OCI-LY7 (cell line): ENCODE measurements at regions not wholly inside any gene's neighbourhood (a gene's known extent, or its start where the extent isn't known, plus 50 kb on each side); places are given as distances from the start of the nearest gene placed in this dataset. TPM values are rescaled to one million over a fixed set of nuclear protein-coding genes. Genes with fewer than 3 reads are reported as not detected.

Source experiments
- BruUV-seq: library from RNA; stranded (reverse); fragments of 400-500 nt; replicated peaks from 2 replicates; lab custom pipeline; 2021; lab: Mats Ljungman, UMichigan
- CTCF ChIA-PET: fragments of 300-600 bp; sonication (Branson Sonifier 250); formaldehyde crosslinking; loops from one replicate; lab custom pipeline; 2022; ENCODE audit warnings: antibody characterized with exemption; ENCODE audit not compliant: unreplicated experiment; lab: Charles Lee
- POLR2A ChIA-PET: fragments of 300-600 bp; sonication (Branson Sonifier 250); formaldehyde crosslinking; loops from one replicate; lab custom pipeline; 2022; ENCODE audit warnings: antibody characterized with exemption; lab: Charles Lee
- DNase-seq: peaks from one replicate; pipeline ENCODE4 v3.0.0-alpha.2; 2015; ENCODE audit warnings: low spot score
- H2AFZ ChIP-seq: fragments of 200-600 bp; sonication (generic), shearing (Covaris generic); 2 replicates; pipeline ENCODE4 v1.6.1; 2014; ENCODE audit warnings: mild to moderate bottlenecking, antibody characterized with exemption, low read length, moderate library complexity
- H3K27ac ChIP-seq: fragments of 200-600 bp; sonication (generic); 2 replicates; pipeline ENCODE4 v1.5.1; 2014; ENCODE audit warnings: mixed run types, low read depth, mild to moderate bottlenecking, moderate library complexity, low read length, inconsistent platforms; ENCODE audit not compliant: poor library complexity, severe bottlenecking
- H3K36me3 ChIP-seq: fragments of 200-600 bp; sonication (generic); 2 replicates; pipeline ENCODE4 v1.6.1; 2014; ENCODE audit warnings: mild to moderate bottlenecking, antibody characterized with exemption, low read length, moderate library complexity, mixed read lengths; ENCODE audit not compliant: insufficient read depth
- H3K4me1 ChIP-seq: fragments of 200-600 bp; sonication (generic); 2 replicates; pipeline ENCODE4 v1.5.1; 2014; ENCODE audit warnings: mild to moderate bottlenecking, low read length; ENCODE audit not compliant: insufficient read depth, poor library complexity, severe bottlenecking
- H3K4me2 ChIP-seq: fragments of 200-600 bp; sonication (generic); 2 replicates; pipeline ENCODE4 v1.6.1; 2014; ENCODE audit warnings: mild to moderate bottlenecking, low read length
- H3K4me3 ChIP-seq: fragments of 200-600 bp; sonication (generic); 2 replicates; pipeline ENCODE4 v1.5.1; 2014; ENCODE audit warnings: mild to moderate bottlenecking, low read depth, low read length; ENCODE audit not compliant: poor library complexity, severe bottlenecking
- H3K79me2 ChIP-seq: fragments of 200-600 bp; sonication (generic); 2 replicates; pipeline ENCODE4 v1.6.1; 2016; ENCODE audit warnings: low read depth, mild to moderate bottlenecking, low read length, moderate library complexity, mixed read lengths; ENCODE audit not compliant: insufficient read depth
- H3K9me2 ChIP-seq: fragments of 200-600 bp; sonication (generic); 2 replicates; pipeline ENCODE4 v1.6.1; 2016; ENCODE audit warnings: mild to moderate bottlenecking, low read length, mixed read lengths; ENCODE audit not compliant: insufficient read depth
- H3K9me3 ChIP-seq: fragments of 200-600 bp; sonication (generic); 2 replicates; pipeline ENCODE4 v1.6.1; 2014; ENCODE audit warnings: mild to moderate bottlenecking, mixed run types, low read length, mixed read lengths
- H4K20me1 ChIP-seq: fragments of 200-600 bp; sonication (generic); 2 replicates; pipeline ENCODE4 v1.6.1; 2014; ENCODE audit warnings: mild to moderate bottlenecking, antibody characterized with exemption, low read length, moderate library complexity, mixed read lengths; ENCODE audit not compliant: insufficient read depth
- CTCF ChIP-seq: fragments of 200-600 bp; sonication (generic); conservative IDR thresholded peaks from 2 replicates; pipeline ENCODE4 v1.5.1; 2014; ENCODE audit warnings: mild to moderate bottlenecking, antibody characterized with exemption, low read length, moderate library complexity, mixed read lengths
- EZH2phosphoT487 ChIP-seq: fragments of 200-600 bp; sonication (generic); IDR thresholded peaks from 2 replicates; pipeline ENCODE4 v1.6.1; 2018; ENCODE audit warnings: low read depth, borderline replicate concordance, mild to moderate bottlenecking, mixed run types, antibody characterized with exemption, low read length, moderate library complexity, mixed read lengths
- intact Hi-C: fragments of 100-400 bp; cut with micrococcal nuclease; formaldehyde crosslinking; loops from one replicate; pipeline ENCODE4 v1.10.0; 2022; ENCODE audit not compliant: unreplicated experiment
- small RNA-seq: library from RNA; depleted of rRNA; stranded (forward); fragments of <200 nt; gene quantifications from one replicate; pipeline ENCODE3, GENCODE V24; 2014

- no peak for DNase-seq
- H3K4me2 ChIP-seq, result no peak overlapping the region
- no peaks in the 10 kb centered on the region for H3K4me1 ChIP-seq
- intact Hi-C loops, result no loop called here
- H3K9me2 ChIP-seq, result no peaks in the 10 kb centered on the region
- POLR2A ChIA-PET, result interaction anchor here (0.7 to 1.3 kb wide), 2 partner anchors 47 to 159 kb away, joined by 3 read pairs; no protein-coding TSS in a partner anchor
- no TSS peak for BruUV-seq
- no peak overlapping the region for H2AFZ ChIP-seq
- TF ChIP-seq EZH2phosphoT487 (no peak), CTCF (no peak)
- no peaks in the 10 kb centered on the region for H3K79me2 ChIP-seq
- H3K9me3 ChIP-seq, result no peaks in the 10 kb centered on the region
- H3K36me3 ChIP-seq, result no peaks in the 10 kb centered on the region
- no peaks in the 10 kb centered on the region for H4K20me1 ChIP-seq
- H3K4me3 ChIP-seq, result no peak overlapping the region
- CTCF ChIA-PET, result interaction anchor here (4.9 kb wide), 1 partner anchor 158 kb away, joined by 32 read pairs; no protein-coding TSS in a partner anchor
- no peak overlapping the region for H3K27ac ChIP-seq
These were observed 52.0 kb upstream of the CCL2 start for GRCh38 chr17:34203018-34203638.

DNA sequence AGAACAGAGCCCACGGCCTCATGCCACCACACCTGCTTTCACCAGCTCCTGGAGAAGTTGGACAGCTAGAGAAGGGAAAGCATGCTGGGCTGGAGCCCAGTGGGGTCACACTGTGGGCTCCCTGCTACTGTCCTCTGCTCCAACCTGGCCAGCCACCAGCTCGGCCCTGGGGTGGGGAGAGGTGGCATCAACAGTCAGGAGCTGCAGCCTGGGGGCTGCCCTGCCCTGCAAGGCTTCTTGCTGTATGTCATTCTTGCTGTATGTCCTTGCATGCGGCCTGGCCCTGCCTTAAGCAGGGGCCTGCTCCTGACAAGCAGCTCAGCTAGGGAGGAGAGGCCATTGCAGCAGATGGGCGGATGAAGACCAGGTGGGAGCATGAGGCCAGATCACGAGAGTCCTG is 50.7 kb upstream of the CCL2 start:
- intact Hi-C loops, result no loop called here
- Histone ChIP-seq H3K9me2 (no peaks in the 10 kb centered on the region), H3K4me1 (no peaks in the 10 kb centered on the region), H3K9me3 (no peaks in the 10 kb centered on the region), H3K79me2 (no peaks in the 10 kb centered on the region), H3K4me3 (no peak overlapping the region), H3K4me2 (no peak overlapping the region), H2AFZ (no peak overlapping the region), H3K27ac (no peak overlapping the region), H4K20me1 (no peaks in the 10 kb centered on the region), H3K36me3 (no peaks in the 10 kb centered on the region)
- DNase-seq, result no peak
- ChIA-PET CTCF (interaction anchor here (0.6 to 4.9 kb wide), 2 partner anchors 157 to 251 kb away, joined by 4 to 32 read pairs; no protein-coding TSS in a partner anchor), POLR2A (interaction anchor here (0.5 to 1.3 kb wide), 2 partner anchors 45 to 162 kb away, joined by 3 read pairs; no protein-coding TSS in a partner anchor)
- BruUV-seq, result no TSS peak
- TF ChIP-seq CTCF (no peak), EZH2phosphoT487 (no peak)

Small RNA genes lying in the stretch of these regions (small RNA-seq; reads per million reads assigned to genes)
- gene RNA5SP438, result not detected
